HG03135 (cell line): ENCODE measurements at regions not wholly inside any gene's neighbourhood (a gene's known extent, or its start where the extent isn't known, plus 50 kb on each side); places are given as distances from the start of the nearest gene placed in this dataset.
"Not testable (repeated sequence)": the region's sequence is repeated elsewhere in the genome, so short reads cannot be mapped to it uniquely, and the experiment has no call there.

Experiments used
- ATAC-seq: cut with Tn5 transposase; IDR thresholded peaks from one replicate; pipeline ENCODE4 v1.9.1; 2021; ENCODE audit warnings: mild to moderate bottlenecking, moderate library complexity; ENCODE audit not compliant: unreplicated experiment

GRCh38 chr7:65722361-65722792, 150.5 kb upstream of the VKORC1L1 start:
- ATAC-seq = peak; percentile 62

DNA sequence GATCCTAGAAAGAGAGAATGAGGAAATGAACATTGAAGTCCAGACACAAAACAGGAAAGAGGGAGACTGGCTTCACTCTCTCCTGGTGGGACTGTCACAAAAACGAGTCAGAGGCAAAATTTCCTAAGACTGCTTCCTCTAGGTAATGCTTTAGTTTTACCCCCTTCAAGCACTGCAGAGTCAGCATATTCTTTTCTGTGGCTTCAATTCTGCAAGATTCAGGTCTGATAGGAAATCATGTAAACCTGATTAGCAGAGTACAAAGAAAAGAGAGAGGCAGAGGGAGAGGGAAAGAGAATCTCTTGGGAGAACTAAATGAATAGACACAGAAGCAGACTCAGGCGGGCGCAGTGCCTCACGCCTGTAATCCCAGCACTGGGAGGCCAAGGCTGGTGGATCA, 145.7 kb upstream of the VKORC1L1 start:
- not testable (repeated sequence) for ATAC-seq

DNA sequence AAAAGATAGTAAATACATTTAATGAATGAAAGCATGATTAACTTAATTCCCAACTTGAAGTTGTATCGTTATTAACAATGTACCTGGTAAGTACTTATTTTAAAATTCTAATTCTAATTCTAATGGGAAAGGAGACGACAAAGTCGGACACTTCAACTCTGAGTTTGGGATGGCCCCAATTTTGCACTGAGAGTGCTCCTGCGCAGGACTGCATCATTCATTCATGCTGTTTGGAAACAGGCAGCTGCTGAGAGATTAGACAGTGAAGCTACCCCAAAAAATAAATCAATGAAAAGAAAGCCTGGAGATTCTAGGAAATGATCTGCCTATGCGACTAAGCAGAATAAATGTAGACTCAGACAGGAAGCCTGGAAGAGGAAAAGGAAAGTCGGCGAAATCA, 141.7 kb upstream of the VKORC1L1 start:
- no peak for ATAC-seq

DNA sequence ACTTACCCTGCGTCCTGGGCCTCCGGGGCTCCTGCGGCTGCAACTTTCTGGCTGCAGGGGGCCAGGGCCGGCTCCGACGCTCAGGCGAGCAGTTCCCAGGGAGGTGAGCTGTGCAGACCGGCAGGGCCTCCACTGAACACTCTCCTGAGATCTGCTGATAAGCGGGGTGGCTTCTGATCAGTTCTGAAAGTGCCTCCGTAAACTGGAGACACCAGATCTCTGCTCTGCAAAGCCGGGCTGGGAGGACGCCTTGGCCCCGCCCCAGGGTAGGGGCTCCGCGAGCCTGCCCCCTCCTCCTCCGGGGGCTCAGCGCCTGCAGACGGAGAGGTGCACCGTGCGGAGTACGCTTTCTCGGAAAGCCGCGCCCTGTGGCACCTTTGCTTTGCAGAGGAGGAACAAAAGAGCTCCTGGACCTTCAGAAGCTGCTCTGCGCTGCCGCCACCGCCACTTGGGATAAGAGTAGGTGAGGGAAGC, 141.3 kb upstream of the VKORC1L1 start:
- ATAC-seq = no peak

- no peak for ATAC-seq
Observed at GRCh38 chr7:65744406-65744805, 128.5 kb upstream of the VKORC1L1 start.

DNA sequence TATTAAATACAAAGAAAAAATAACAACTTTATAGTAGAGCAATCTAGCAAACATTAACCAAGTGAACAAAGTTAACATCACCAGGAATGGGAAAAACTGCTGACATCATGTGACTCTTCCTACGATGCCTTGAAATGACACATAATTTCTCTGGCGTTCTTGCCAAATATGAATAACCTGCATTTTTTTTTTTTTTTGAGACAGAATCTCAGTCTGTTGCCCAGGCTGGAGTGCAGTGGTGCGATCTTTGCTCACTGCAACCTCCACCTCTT, 126.5 kb upstream of the VKORC1L1 start:
- ATAC-seq = no peak

GRCh38 chr7:65749039-65749438, 123.8 kb upstream of the VKORC1L1 start:
- no peak for ATAC-seq

GRCh38 chr7:65749518-65749917, 123.4 kb upstream of the VKORC1L1 start:
- no peak for ATAC-seq

- ATAC-seq = peak; percentile 99
Observed at GRCh38 chr7:65750511-65751344, 122.1 kb upstream of the VKORC1L1 start.

DNA sequence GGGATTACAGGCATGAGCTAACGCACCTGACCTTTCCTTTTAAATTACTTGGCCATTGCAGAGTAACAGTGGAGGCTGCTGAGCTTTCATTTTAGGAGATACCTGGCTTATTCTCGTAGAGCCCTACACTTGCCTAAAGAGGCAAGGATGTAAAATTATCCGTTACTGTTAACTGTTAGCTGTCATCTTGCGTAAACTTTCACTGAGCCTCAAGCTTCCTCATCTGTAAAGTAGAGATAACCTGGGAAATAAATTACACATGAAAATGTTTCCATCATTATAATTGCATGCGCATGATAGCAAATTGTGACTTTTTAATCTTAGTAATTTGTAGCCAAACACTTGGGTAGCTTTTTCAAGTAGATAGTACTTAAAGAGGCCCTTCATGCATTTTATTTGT, 118.8 kb upstream of the VKORC1L1 start:
- ATAC-seq = not testable (repeated sequence)

DNA sequence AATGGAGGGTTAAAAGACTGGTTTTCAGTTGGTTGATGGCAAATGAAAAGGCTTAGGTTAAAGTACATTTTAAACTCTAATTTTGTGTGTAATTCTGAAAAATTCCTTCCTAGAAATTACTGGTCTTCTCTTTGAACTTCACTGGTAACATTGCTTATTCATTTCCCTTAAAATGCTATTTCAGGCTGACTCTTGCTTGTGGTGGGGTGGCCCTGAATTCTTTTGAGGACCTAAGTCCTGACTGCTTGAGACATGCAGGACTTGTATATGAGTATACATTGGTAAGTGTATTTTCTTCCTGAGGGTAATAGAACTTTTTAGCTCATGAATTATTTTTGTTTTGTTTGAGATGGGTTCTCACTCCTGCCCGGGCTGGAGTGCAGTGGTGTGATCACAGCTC, 113.9 kb upstream of the VKORC1L1 start:
- not testable (repeated sequence) for ATAC-seq

DNA sequence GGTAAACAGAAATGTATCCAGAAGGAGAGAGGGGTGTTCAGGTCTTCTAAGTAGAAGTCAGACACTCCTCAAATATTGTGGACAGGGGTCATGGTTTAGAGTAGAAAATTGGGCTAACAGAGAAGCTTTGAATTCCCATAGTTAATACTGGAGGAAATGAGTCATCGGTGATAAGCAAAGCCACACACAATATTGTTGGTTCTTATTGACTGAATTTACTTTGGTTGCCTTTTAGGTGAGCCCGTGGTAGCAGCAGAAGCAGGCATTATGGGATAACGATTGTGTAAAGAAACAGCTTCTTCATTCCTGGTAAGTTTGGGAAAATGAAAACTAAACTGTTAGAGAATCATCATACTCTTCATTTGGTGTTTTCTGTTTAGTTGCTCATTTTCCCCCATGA, 110.2 kb upstream of the VKORC1L1 start:
- ATAC-seq = not testable (repeated sequence)

DNA sequence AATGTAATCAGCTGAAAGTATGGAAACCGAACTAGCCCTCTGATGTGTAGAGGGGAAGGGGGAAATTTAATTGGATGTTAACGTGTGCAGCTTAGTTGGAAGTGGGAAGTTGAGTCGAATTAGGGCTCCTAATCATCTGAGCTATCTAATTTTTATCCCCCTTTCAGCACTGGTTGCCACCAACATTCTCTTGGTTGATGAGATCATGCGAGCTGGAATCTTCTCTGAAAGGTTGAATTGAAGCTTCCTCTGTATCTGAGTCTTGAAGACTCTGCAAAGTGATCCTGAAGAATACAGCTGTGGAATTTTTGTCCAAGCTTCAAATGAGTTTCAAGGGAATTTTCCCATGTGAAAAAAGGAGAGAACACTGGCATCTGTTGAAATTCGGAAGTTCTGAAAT, 109.8 kb upstream of the VKORC1L1 start:
- not testable (repeated sequence) for ATAC-seq

DNA sequence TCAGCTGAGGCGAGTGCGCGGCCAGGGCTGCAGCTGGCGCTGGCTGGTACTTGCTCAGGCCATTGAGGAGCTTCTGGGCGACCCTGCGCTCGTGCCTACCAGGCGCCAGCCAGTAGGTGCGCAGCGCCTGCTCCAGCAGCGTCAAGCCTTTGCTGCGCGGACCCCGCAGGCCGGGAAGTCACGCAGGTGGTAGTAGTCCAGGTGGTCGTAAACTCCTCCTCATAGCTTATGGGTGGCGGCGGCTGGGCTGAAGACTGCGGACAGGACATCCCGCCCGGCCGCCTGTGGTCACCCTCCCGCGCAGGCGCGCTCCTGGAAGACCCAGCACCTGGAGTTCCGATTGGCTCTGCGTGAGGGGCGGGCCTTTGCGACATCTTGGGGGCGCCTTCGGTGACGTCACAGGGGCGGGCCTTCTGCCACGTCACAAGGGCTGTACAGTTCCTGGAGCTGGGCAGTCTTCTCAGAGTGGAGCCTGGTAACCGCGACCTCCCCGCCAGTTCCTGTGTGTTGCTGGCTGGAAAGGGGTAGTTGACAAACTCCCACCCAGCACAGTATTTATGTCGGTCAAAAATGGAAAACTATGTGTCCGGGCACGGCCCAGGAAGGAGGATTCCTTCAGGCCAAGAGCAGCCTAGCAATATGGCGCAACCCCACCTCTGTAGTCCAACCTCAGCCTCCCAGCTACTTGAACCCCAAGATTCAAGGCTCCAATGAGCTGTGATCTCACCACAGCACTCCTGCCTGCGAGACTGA, 102.2 kb upstream of the VKORC1L1 start:
- peak; percentile 98 for ATAC-seq

GRCh38 chr7:65771226-65771569, 101.7 kb upstream of the VKORC1L1 start:
- not testable (repeated sequence) for ATAC-seq

- ATAC-seq = not testable (repeated sequence)
Observed at GRCh38 chr7:65776677-65777076, 96.2 kb upstream of the VKORC1L1 start.

DNA sequence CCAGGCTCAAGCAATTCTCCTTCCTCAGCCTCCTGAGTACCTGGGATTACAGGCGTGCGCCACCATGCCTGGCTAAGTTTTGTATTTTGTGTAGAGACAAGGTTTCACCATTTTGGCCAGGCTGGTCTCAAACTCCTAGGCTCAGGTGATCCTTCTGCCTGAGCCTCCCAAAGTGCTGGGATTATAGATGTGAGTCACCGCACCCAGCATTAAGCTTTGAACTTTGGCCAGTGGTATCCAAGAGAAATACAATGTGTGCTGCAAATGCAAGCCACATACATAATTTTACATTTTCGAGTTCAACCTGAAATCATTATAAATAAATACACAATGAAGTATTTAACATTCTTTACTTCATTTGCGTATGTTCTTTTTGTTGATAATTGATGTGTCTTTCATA, 82.9 kb upstream of the VKORC1L1 start:
- ATAC-seq = not testable (repeated sequence)

GRCh38 chr7:65791788-65792187, 81.1 kb upstream of the VKORC1L1 start:
- not testable (repeated sequence) for ATAC-seq

DNA sequence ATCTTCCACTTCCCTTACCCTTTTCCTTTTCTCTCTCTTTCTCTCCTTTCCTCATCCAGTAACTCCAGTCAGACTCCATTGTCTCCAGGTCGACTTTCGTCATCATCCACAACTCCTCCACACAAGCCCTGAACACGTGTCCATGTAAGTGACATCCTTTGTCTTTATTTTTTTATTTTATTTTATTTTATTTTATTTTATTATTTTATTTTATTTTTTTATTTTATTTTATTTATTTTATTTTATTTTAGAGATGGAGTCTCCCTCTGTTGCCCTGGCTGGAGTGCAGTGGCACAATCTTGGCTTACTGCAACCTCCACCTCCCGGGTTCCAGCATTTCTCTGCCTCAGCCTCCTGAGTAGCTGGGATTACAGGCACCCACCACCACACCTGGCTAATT, 80.1 kb upstream of the VKORC1L1 start:
- ATAC-seq = not testable (repeated sequence)

DNA sequence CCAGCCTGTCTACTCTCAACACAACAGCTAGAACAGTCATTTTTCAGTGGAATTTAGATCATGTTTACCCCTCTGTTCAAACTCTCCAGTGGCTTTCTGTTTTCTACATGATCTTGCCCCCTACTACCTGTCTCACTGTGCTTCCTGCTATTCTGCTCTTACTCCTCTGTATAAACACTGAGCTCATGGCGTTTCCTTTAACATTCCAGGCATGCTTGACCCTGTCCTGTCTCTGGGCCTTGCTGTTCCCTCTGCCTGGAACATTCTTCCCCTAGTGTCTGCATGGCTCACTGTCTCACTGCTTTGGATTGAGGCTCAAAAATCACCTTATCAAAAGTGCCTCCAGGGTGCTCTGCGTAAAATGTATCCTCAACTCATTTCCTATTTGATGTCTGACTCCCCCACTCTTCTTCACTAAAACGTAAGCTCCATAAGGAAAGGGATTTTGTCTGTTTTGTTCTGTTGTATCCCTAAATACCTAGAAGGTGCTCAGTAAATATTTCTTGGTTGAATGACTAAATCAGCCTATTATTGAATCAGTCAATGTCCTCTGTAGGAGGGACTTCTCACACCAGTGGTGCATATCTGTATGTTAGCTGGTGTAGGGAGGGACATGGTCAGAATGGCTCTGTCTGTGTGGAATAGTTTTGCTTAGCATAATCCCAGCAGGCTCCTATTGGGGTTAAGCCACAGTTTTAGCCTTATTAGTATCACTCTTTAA, 78.0 kb upstream of the VKORC1L1 start:
- ATAC-seq = not testable (repeated sequence)

- not testable (repeated sequence) for ATAC-seq
Observed at GRCh38 chr7:65795392-65795716, 77.5 kb upstream of the VKORC1L1 start.

GRCh38 chr7:65796205-65796604, 76.7 kb upstream of the VKORC1L1 start:
- ATAC-seq = no peak
